Naive thymus-derived CD4-positive, alpha-beta T cell (primary cell): ENCODE measurements at regions not wholly inside any gene's neighbourhood (a gene's known extent, or its start where the extent isn't known, plus 50 kb on each side); places are given as distances from the start of the nearest gene placed in this dataset.

Source experiments
- ATAC-seq: fragments of 150-1000 bp; cut with Tn5 transposase; 2 replicates; pipeline ENCODE4 v1.10.0; 2021; ENCODE audit warnings: mild to moderate bottlenecking, moderate library complexity
- CTCF ChIA-PET: fragments of 350-600 bp; sonication (Branson Sonifier 250); formaldehyde crosslinking; loops from one replicate; lab custom pipeline; 2021; ENCODE audit warnings: antibody characterized with exemption; lab: Charles Lee
- POLR2A ChIA-PET: fragments of 350-600 bp; sonication (Branson Sonifier 250); formaldehyde crosslinking; loops from one replicate; lab custom pipeline; 2021; ENCODE audit warnings: antibody characterized with exemption, inconsistent platforms; lab: Charles Lee
- DNase-seq, 9 donors: peaks; one replicate each; pipeline versions ENCODE4 v3.0.0 to v3.0.0-alpha.2; 2020 to 2022; ENCODE audit warnings: mixed read lengths in 1 of 9
- H3K27ac ChIP-seq: one replicate; pipeline ENCODE4 v1.7.0; 2013; ENCODE audit warnings: mild to moderate bottlenecking, low read depth, low read length, moderate library complexity
- H3K27me3 ChIP-seq, 2 donors: one replicate each; pipeline ENCODE4 v1.7.0; 2013; ENCODE audit warnings: low read length in 2 of 2, mild to moderate bottlenecking in 2 of 2, moderate library complexity in 2 of 2; ENCODE audit not compliant: control insufficient read depth in 2 of 2, insufficient read depth in 2 of 2
- H3K36me3 ChIP-seq, 3 experiments: 1 replicate in 2 of 3; 2 replicates in 1 of 3; pipeline ENCODE4 v1.7.0; 2013; ENCODE audit warnings: low read length in 3 of 3, mild to moderate bottlenecking in 3 of 3, moderate library complexity in 1 of 3; ENCODE audit not compliant: insufficient read depth in 3 of 3, control insufficient read depth in 2 of 3
- H3K4me1 ChIP-seq, 2 donors: one replicate each; pipeline ENCODE4 v1.7.0; 2013; ENCODE audit warnings: low read length in 2 of 2, mild to moderate bottlenecking in 2 of 2, moderate library complexity in 1 of 2; ENCODE audit not compliant: control insufficient read depth in 2 of 2, insufficient read depth in 2 of 2
- H3K4me3 ChIP-seq: 2 replicates; pipeline ENCODE4 v1.7.0; 2013; ENCODE audit warnings: mild to moderate bottlenecking, low read length
- H3K9me3 ChIP-seq, 3 experiments: 1 replicate in 2 of 3; 2 replicates in 1 of 3; pipeline ENCODE4 v1.7.0; 2013; ENCODE audit warnings: low read length in 3 of 3; ENCODE audit not compliant: control insufficient read depth in 2 of 3
- H3K27ac Mint-ChIP-seq, 9 donors: one replicate each; pipeline ENCODE4 v1.8.0; 2020 to 2022; ENCODE audit warnings: mixed read lengths in 9 of 9, mild to moderate bottlenecking in 8 of 9, moderate library complexity in 5 of 9, inconsistent platforms in 2 of 9
- H3K27me3 Mint-ChIP-seq, 5 donors: one replicate each; pipeline ENCODE4 v1.8.0; 2021 to 2022; ENCODE audit warnings: mixed read lengths in 5 of 5, mild to moderate bottlenecking in 1 of 5
- H3K36me3 Mint-ChIP-seq, 5 donors: one replicate each; pipeline ENCODE4 v1.8.0; 2020 to 2022; ENCODE audit warnings: mixed read lengths in 5 of 5, mild to moderate bottlenecking in 3 of 5, inconsistent platforms in 1 of 5
- H3K4me1 Mint-ChIP-seq, 7 donors: one replicate each; pipeline ENCODE4 v1.8.0; 2020 to 2022; ENCODE audit warnings: mixed read lengths in 7 of 7, mild to moderate bottlenecking in 3 of 7, inconsistent platforms in 1 of 7
- H3K4me3 Mint-ChIP-seq, 10 donors: one replicate each; pipeline ENCODE4 v1.8.0; 2020 to 2022; ENCODE audit warnings: mild to moderate bottlenecking in 10 of 10, mixed read lengths in 10 of 10, moderate library complexity in 6 of 10, inconsistent platforms in 2 of 10
- H3K9me3 Mint-ChIP-seq, 11 donors: one replicate each; pipeline ENCODE4 v1.8.0; 2020 to 2022; ENCODE audit warnings: mixed read lengths in 11 of 11, mild to moderate bottlenecking in 4 of 11, inconsistent platforms in 1 of 11, moderate library complexity in 1 of 11
- intact Hi-C, 2 donors: fragments of 100-400 bp; cut with micrococcal nuclease; formaldehyde crosslinking; loops; one replicate each; pipeline ENCODE4 v1.15.1; 2023

- intact Hi-C loops, result no loop called here
- H3K4me1 Mint-ChIP-seq, result no peaks in the 10 kb centered on the region
- H3K36me3 Mint-ChIP-seq, result no peaks in the 10 kb centered on the region
- no peaks in the 10 kb centered on the region for H3K27me3 Mint-ChIP-seq
- Histone ChIP-seq H3K27me3 (no peaks in the 10 kb centered on the region), H3K4me1 (no peaks in the 10 kb centered on the region), H3K36me3 (no peaks in the 10 kb centered on the region), H3K27ac (no peak overlapping the region), H3K9me3 (no peaks in the 10 kb centered on the region), H3K4me3 (no peak overlapping the region)
- H3K9me3 Mint-ChIP-seq, result peaks cover 0 to 9% (median 0%) of the 10 kb centered on the region in 11 donors
- ChIA-PET POLR2A (no interaction called here), CTCF (no interaction called here)
- no peak for DNase-seq
- no peak overlapping the region for H3K27ac Mint-ChIP-seq
- ATAC-seq, result no peak
- no peak overlapping the region for H3K4me3 Mint-ChIP-seq
Observed at GRCh38 chr18:64983497-64984238, 767.1 kb upstream of the CDH7 start.

- H3K27me3 ChIP-seq, result no peaks in the 10 kb centered on the region
- Mint-ChIP-seq H3K27me3 (no peaks in the 10 kb centered on the region), H3K9me3 (peaks cover 0 to 15% (median 0%) of the 10 kb centered on the region in 11 donors), H3K36me3 (no peaks in the 10 kb centered on the region), H3K27ac (no peak overlapping the region), H3K4me1 (no peaks in the 10 kb centered on the region), H3K4me3 (no peak overlapping the region)
- H3K4me3 ChIP-seq, result no peak overlapping the region
- no peak overlapping the region for H3K27ac ChIP-seq
- H3K4me1 ChIP-seq, result no peaks in the 10 kb centered on the region
- POLR2A ChIA-PET, result no interaction called here
- H3K9me3 ChIP-seq, result no peaks in the 10 kb centered on the region
- ATAC-seq (no peak), DNase-seq (no peak)
- CTCF ChIA-PET, result no interaction called here
- no peaks in the 10 kb centered on the region for H3K36me3 ChIP-seq
- intact Hi-C loops, result no loop called here
Observed at GRCh38 chr18:64982414-64983055, 768.3 kb upstream of the CDH7 start.

- CTCF ChIA-PET, result no interaction called here
- Histone ChIP-seq H3K36me3 (no peaks in the 10 kb centered on the region), H3K9me3 (no peaks in the 10 kb centered on the region), H3K27me3 (no peaks in the 10 kb centered on the region), H3K4me3 (no peak overlapping the region), H3K4me1 (no peaks in the 10 kb centered on the region), H3K27ac (no peak overlapping the region)
- intact Hi-C loops, result no loop called here
- no peaks in the 10 kb centered on the region for H3K4me1 Mint-ChIP-seq
- DNase-seq (no peak), ATAC-seq (no peak)
- peaks cover 0 to 17% (median 0%) of the 10 kb centered on the region in 11 donors for H3K9me3 Mint-ChIP-seq
- POLR2A ChIA-PET, result no interaction called here
- no peak overlapping the region for H3K4me3 Mint-ChIP-seq
- H3K27ac Mint-ChIP-seq, result no peak overlapping the region
- no peaks in the 10 kb centered on the region for H3K27me3 Mint-ChIP-seq
- H3K36me3 Mint-ChIP-seq, result no peaks in the 10 kb centered on the region
Observed at GRCh38 chr18:64981915-64982314, 768.9 kb upstream of the CDH7 start.

GRCh38 chr18:64979791-64980190 is 771.0 kb upstream of the CDH7 start:
- POLR2A ChIA-PET, result no interaction called here
- Histone ChIP-seq H3K4me3 (no peak overlapping the region), H3K4me1 (no peaks in the 10 kb centered on the region), H3K36me3 (no peaks in the 10 kb centered on the region), H3K9me3 (no peaks in the 10 kb centered on the region), H3K27ac (no peak overlapping the region), H3K27me3 (no peaks in the 10 kb centered on the region)
- Mint-ChIP-seq H3K4me3 (no peak overlapping the region), H3K27ac (no peak overlapping the region), H3K27me3 (no peaks in the 10 kb centered on the region), H3K9me3 (peaks cover 0 to 7% (median 0%) of the 10 kb centered on the region in 11 donors), H3K36me3 (no peaks in the 10 kb centered on the region), H3K4me1 (no peaks in the 10 kb centered on the region)
- ATAC-seq (no peak), DNase-seq (no peak)
- intact Hi-C loops, result no loop called here
- CTCF ChIA-PET, result no interaction called here

GRCh38 chr18:64974391-64975125 is 776.3 kb upstream of the CDH7 start:
- Histone ChIP-seq H3K27me3 (no peaks in the 10 kb centered on the region), H3K4me1 (no peaks in the 10 kb centered on the region), H3K9me3 (no peaks in the 10 kb centered on the region), H3K36me3 (no peaks in the 10 kb centered on the region), H3K27ac (no peak overlapping the region), H3K4me3 (no peak overlapping the region)
- intact Hi-C loops, result no loop called here
- Mint-ChIP-seq H3K27me3 (no peaks in the 10 kb centered on the region), H3K9me3 (peaks cover 0 to 13% (median 1%) of the 10 kb centered on the region in 11 donors), H3K36me3 (no peaks in the 10 kb centered on the region), H3K4me1 (no peaks in the 10 kb centered on the region), H3K4me3 (no peak overlapping the region), H3K27ac (no peak overlapping the region)
- DNase-seq, result no peak
- CTCF ChIA-PET, result interaction anchor here (0.7 kb wide), 1 partner anchor 546 kb away, joined by 3 read pairs; no protein-coding TSS in a partner anchor
- POLR2A ChIA-PET, result interaction anchor here (0.8 kb wide), 1 partner anchor 44 kb away, joined by 3 read pairs; no protein-coding TSS in a partner anchor
- no peak for ATAC-seq

- Mint-ChIP-seq H3K4me1 (no peaks in the 10 kb centered on the region), H3K27ac (no peak overlapping the region), H3K4me3 (no peak overlapping the region), H3K9me3 (peaks cover 0 to 7% (median 1%) of the 10 kb centered on the region in 11 donors), H3K27me3 (no peaks in the 10 kb centered on the region), H3K36me3 (no peaks in the 10 kb centered on the region)
- Histone ChIP-seq H3K4me1 (no peaks in the 10 kb centered on the region), H3K27me3 (no peaks in the 10 kb centered on the region), H3K27ac (no peak overlapping the region), H3K9me3 (no peaks in the 10 kb centered on the region), H3K4me3 (no peak overlapping the region), H3K36me3 (no peaks in the 10 kb centered on the region)
- ChIA-PET CTCF (no interaction called here), POLR2A (no interaction called here)
- DNase-seq, result no peak
- intact Hi-C loops, result no loop called here
- no peak for ATAC-seq
Observed at GRCh38 chr18:64972545-64972944, 778.3 kb upstream of the CDH7 start.
